Parathyroid adenoma (tissue), 2 donors: ENCODE measurements at regions not wholly inside any gene's neighbourhood (a gene's known extent, or its start where the extent isn't known, plus 50 kb on each side); places are given as distances from the start of the nearest gene placed in this dataset.
"Not testable (repeated sequence)": the region's sequence is repeated elsewhere in the genome, so short reads cannot be mapped to it uniquely, and the experiment has no call there.

Experiments
- H2AFZ ChIP-seq: fragments of 300-600 bp; sonication (generic); one replicate; pipeline ENCODE4 v1.7.0; 2017; ENCODE audit warnings: antibody characterized with exemption, mild to moderate bottlenecking
- H3K27ac ChIP-seq: fragments of 300-600 bp; sonication (generic); one replicate; pipeline ENCODE4 v1.7.0; 2017
- H3K27me3 ChIP-seq: fragments of 300-600 bp; sonication (generic); one replicate; pipeline ENCODE4 v1.7.0; 2017; ENCODE audit warnings: low read length; ENCODE audit not compliant: control insufficient read depth, insufficient read depth
- H3K36me3 ChIP-seq: fragments of 300-600 bp; sonication (generic); one replicate; pipeline ENCODE4 v1.7.0; 2017; ENCODE audit warnings: low read length; ENCODE audit not compliant: control insufficient read depth, insufficient read depth
- H3K4me1 ChIP-seq: fragments of 300-600 bp; sonication (generic); one replicate; pipeline ENCODE4 v1.7.0; 2017; ENCODE audit warnings: control low read depth
- H3K4me2 ChIP-seq: fragments of 300-600 bp; sonication (generic); one replicate; pipeline ENCODE4 v1.7.0; 2017; ENCODE audit warnings: low read length
- H3K4me3 ChIP-seq: fragments of 300-600 bp; sonication (generic); one replicate; pipeline ENCODE4 v1.7.0; 2017; ENCODE audit warnings: low read depth, low read length
- H3K79me2 ChIP-seq: fragments of 300-600 bp; sonication (generic); one replicate; pipeline ENCODE4 v1.7.0; 2017; ENCODE audit warnings: control low read depth
- H3K9ac ChIP-seq: fragments of 300-600 bp; sonication (generic); one replicate; pipeline ENCODE4 v1.7.0; 2017; ENCODE audit warnings: mild to moderate bottlenecking
- H3K9me3 ChIP-seq: fragments of 300-600 bp; sonication (generic); one replicate; pipeline ENCODE4 v1.7.0; 2017; ENCODE audit warnings: low read length; ENCODE audit not compliant: control insufficient read depth
- TF ChIP-seq, protein P1 (sequence below): fragments of 300-600 bp; sonication (generic); IDR thresholded peaks from one replicate; pipeline ENCODE4 v1.7.0; 2017; ENCODE audit warnings: antibody characterized with exemption, mild to moderate bottlenecking
- donor health status: primary hyperparathyroidism.

DNA sequence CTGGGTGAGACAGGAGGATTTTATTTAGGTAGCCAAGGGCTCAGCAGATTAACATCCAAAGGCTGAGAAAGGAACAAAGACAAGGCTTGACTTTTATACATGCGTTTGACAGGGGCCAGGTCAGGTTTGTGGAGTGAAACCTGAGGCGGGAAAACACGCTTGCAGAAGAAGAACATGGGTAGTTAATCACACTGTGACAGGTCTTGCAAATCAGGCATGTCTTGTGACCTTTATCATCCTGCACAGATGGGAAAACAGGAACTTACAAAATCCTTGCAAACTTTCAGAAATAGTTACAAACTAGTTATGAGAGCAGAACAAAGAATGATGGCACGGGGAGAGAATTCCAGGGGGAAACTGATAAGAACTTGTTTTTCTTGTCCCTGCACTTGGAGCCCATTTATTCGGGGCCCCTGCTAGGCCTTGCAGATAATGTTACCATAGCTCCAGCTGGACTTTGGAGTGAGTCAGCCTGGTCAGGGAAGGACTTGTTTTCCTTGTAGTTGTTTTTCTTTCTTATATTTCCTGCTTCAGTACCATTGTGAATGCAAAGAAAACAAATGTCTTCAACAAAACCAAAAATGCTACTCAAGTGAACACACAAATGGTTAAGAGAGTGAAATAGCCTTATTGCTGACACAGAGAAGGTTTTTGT lies 965.9 kb upstream of the ROBO1 start:
- Histone ChIP-seq H2AFZ (no peak overlapping the region), H3K36me3 (no peaks in the 10 kb centered on the region), H3K79me2 (no peaks in the 10 kb centered on the region), H3K27ac (no peak overlapping the region), H3K4me1 (no peaks in the 10 kb centered on the region), H3K4me3 (no peak overlapping the region), H3K27me3 (no peaks in the 10 kb centered on the region), H3K4me2 (no peak overlapping the region), H3K9me3 (no peaks in the 10 kb centered on the region), H3K9ac (no peak overlapping the region)
- TF ChIP-seq, protein P1, sequence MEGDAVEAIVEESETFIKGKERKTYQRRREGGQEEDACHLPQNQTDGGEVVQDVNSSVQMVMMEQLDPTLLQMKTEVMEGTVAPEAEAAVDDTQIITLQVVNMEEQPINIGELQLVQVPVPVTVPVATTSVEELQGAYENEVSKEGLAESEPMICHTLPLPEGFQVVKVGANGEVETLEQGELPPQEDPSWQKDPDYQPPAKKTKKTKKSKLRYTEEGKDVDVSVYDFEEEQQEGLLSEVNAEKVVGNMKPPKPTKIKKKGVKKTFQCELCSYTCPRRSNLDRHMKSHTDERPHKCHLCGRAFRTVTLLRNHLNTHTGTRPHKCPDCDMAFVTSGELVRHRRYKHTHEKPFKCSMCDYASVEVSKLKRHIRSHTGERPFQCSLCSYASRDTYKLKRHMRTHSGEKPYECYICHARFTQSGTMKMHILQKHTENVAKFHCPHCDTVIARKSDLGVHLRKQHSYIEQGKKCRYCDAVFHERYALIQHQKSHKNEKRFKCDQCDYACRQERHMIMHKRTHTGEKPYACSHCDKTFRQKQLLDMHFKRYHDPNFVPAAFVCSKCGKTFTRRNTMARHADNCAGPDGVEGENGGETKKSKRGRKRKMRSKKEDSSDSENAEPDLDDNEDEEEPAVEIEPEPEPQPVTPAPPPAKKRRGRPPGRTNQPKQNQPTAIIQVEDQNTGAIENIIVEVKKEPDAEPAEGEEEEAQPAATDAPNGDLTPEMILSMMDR, result no peak

DNA sequence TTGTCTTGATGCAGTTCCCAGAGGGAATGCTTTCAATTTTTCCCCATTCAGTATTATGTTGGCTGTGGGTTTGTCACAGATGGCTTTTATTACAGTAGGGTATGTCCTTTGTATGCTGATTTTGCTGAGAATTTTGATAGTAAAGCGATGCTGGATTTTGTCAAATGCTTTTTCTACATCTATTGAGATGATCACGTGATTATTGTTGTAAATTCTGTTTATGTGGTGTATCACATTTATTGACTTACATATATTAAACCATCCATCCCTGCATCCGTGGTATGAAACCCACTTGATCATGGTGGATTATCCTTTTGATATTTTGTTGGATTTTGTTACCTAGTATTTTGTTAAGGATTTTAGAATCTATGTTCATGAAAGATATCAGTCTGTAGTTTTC lies 959.8 kb upstream of the ROBO1 start:
- not testable (repeated sequence) for H3K27ac ChIP-seq, H3K79me2 ChIP-seq, H3K9me3 ChIP-seq, H3K4me3 ChIP-seq, H3K9ac ChIP-seq, H3K36me3 ChIP-seq, H3K27me3 ChIP-seq, H2AFZ ChIP-seq, H3K4me2 ChIP-seq, H3K4me1 ChIP-seq

DNA sequence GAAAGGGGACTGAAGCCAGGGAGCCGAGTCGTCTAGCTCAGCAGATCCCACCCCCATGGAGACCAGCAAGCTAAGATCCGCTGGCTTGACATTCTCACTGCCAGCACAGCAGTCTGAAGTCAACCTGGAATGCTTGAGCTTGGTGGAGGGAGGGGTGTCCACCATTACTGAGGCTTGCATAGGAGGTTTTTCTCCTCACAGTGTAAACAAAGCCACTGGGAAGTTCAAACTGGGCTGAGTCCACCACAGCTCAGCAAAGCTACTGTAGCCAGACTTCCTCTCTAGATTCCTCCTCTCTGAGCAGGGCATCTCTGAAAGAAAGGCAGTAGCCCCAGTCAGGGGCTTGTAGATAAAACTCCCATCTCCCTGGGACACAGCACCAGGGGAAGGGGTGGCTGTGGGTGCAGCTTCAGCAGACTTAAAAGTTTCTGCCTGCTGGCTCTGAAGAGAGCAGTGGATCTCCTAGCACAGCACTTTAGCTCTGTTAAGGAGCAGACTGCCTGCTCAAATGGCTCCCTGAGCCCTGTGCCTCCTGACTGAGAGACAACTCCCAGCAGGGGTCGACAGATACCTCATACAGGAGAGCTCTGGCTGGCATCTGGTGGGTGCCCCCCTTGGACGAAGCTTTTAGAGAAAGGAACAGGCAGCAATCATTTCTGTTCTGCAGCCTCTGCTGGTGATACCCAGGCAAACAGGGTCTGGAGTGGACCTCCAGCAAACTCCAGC lies 942.0 kb upstream of the ROBO1 start:
- not testable (repeated sequence) for H2AFZ ChIP-seq, H3K4me2 ChIP-seq, H3K79me2 ChIP-seq, H3K36me3 ChIP-seq, H3K27ac ChIP-seq, H3K27me3 ChIP-seq, H3K4me3 ChIP-seq, H3K4me1 ChIP-seq, H3K9me3 ChIP-seq, H3K9ac ChIP-seq

DNA sequence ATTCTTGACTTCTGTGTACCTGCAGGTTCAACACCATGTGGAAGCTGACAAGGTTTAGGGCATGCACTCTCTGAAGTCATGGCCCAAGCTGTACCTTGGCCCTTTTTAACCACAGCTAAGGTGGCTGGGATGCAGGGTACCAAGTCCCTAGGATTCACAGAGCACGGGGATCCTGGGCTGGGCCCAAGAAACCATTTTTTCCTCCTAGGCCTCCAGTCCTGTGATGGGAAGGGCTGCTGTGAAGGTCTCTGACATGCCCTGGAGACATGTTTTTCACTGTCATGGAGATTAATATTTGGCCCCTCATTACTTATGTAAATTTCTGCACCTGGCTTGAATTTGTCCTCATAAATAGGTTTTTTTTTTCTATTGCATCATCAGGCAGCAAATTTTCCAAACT lies 937.5 kb upstream of the ROBO1 start:
- Histone ChIP-seq H3K79me2 (no peaks in the 10 kb centered on the region), H3K4me1 (no peaks in the 10 kb centered on the region), H3K9me3 (no peaks in the 10 kb centered on the region), H3K27ac (no peak overlapping the region), H2AFZ (no peak overlapping the region), H3K4me2 (no peak overlapping the region), H3K27me3 (no peaks in the 10 kb centered on the region), H3K9ac (no peak overlapping the region), H3K4me3 (no peak overlapping the region), H3K36me3 (no peaks in the 10 kb centered on the region)
- TF ChIP-seq, protein P1, result no peak

DNA sequence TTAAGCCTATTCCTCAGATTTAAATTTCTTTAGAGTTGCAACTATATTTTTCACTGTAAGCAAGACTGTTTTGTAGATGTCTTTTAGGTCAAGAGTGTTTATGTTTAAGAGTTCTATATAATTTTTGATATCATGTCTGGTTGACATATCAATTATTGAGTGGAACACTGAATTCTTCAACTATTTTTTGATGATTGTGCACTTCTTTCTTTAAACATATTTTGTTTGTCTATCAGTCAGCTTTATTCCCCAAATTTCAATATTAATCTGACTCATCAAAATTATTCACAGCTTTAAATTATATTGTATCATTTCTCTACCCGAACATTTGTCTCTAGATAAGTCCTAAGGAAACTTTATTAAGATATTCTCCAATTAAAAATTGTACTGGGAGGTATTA lies 933.6 kb upstream of the ROBO1 start:
- no peaks in the 10 kb centered on the region for H3K27me3 ChIP-seq
- no peaks in the 10 kb centered on the region for H3K79me2 ChIP-seq
- no peak overlapping the region for H3K4me2 ChIP-seq
- H2AFZ ChIP-seq, result no peak overlapping the region
- TF ChIP-seq, protein P1, result no peak
- no peak overlapping the region for H3K4me3 ChIP-seq
- no peak overlapping the region for H3K9ac ChIP-seq
- H3K36me3 ChIP-seq, result no peaks in the 10 kb centered on the region
- no peaks in the 10 kb centered on the region for H3K9me3 ChIP-seq
- H3K4me1 ChIP-seq, result no peaks in the 10 kb centered on the region
- no peak overlapping the region for H3K27ac ChIP-seq
